ENCODE measurements at regions not wholly inside any gene's neighbourhood (a gene's known extent, or its start where the extent isn't known, plus 50 kb on each side); places are given as distances from the start of the nearest gene placed in this dataset.

DNA sequence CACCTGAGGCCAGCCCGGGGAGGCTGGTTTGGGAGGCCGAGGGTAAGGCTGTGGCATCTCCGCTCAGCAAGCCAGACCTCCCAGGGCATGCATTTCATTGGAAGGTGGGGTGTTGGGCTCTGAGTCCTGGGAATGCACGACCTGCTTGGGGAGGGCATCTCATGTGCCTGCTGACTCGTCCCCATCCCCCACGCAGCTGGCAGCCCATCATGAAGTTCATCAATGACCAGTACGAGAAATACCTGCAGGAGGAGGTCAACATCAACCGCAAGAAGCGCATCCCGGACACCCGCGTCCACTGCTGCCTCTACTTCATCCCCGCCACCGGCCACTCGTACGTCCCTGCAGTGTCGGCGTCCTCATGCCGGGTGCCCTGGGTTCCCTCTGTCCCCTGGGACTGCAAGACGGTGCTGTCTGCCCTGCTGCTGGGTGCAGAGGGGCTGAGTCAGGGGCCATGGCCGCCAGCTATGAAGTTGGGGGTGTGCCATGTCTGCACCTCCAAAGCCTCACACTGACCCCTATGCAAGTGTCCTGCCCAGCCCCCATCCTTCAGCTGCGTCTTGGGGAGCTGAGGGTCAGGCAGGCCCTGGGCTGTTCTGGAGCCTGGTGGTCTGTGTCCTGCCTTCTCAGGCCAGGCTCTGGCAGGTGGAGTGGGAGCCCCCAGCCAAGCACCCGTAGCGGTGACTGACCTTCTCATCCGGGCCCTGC lies 347.9 kb downstream of the SEC14L1 start:
- no peak for TF ChIP-seq POLR2AphosphoS5 (IDR thresholded peaks at IDR 0.05; ENCODE audit: insufficient read depth in 1 of 2, low read depth in 1 of 2)
- no peak for TF ChIP-seq CTCF (IDR thresholded peaks at IDR 0.05)
- no peak for TF ChIP-seq POLR2A (IDR thresholded peaks at IDR 0.05)

Data from vagina (tissue), 2 donors.